Erythroblast (primary cell): ENCODE measurements at regions not wholly inside any gene's neighbourhood (a gene's known extent, or its start where the extent isn't known, plus 50 kb on each side); places are given as distances from the start of the nearest gene placed in this dataset.

Source experiments
- GATA1 ChIP-seq: IDR thresholded peaks from 2 replicates; pipeline ENCODE4 v1.6.1; 2011; ENCODE audit warnings: low read depth, mild to moderate bottlenecking, control low read depth, low read length, moderate library complexity
- POLR2A ChIP-seq: IDR thresholded peaks from 2 replicates; pipeline ENCODE4 v1.6.1; 2011; ENCODE audit warnings: mild to moderate bottlenecking, low read length

- TF ChIP-seq POLR2A (no peak), GATA1 (no peak)
Measured at GRCh38 chr10:113410618-113411017, 142.2 kb upstream of the HABP2 start.
